WTC11 (cell line): ENCODE measurements at regions not wholly inside any gene's neighbourhood (a gene's known extent, or its start where the extent isn't known, plus 50 kb on each side); places are given as distances from the start of the nearest gene placed in this dataset.

Source experiments
- ATAC-seq: fragments of 200-7000 bp; cut with Tn5 transposase; 2 replicates; pipeline ENCODE4 v1.10.0; 2021; ENCODE audit warnings: mild to moderate bottlenecking, moderate library complexity
- CTCF ChIA-PET: fragments of 300-600 bp; sonication (Branson Sonifier 250); formaldehyde crosslinking; loops from one replicate; lab custom pipeline; 2021; ENCODE audit warnings: antibody characterized with exemption; lab: Charles Lee
- POLR2A ChIA-PET: fragments of 350-600 bp; sonication (Branson Sonifier 250); formaldehyde crosslinking; loops from one replicate; lab custom pipeline; 2021; ENCODE audit warnings: antibody characterized with exemption; lab: Charles Lee
- DNase-seq: peaks from one replicate; pipeline ENCODE4 v3.0.0; 2021; ENCODE audit warnings: low spot score
- H3K27ac Mint-ChIP-seq: 2 replicates; pipeline ENCODE4 v1.8.0; 2021; ENCODE audit warnings: mixed read lengths
- H3K27me3 Mint-ChIP-seq: 2 replicates; pipeline ENCODE4 v1.8.0; 2021; ENCODE audit warnings: low read depth, mild to moderate bottlenecking, moderate library complexity, mixed read lengths
- H3K36me3 Mint-ChIP-seq: 2 replicates; pipeline ENCODE4 v1.8.0; 2021; ENCODE audit warnings: mixed read lengths
- H3K4me1 Mint-ChIP-seq: 2 replicates; pipeline ENCODE4 v1.8.0; 2022; ENCODE audit warnings: mixed read lengths
- H3K4me3 Mint-ChIP-seq: 2 replicates; pipeline ENCODE4 v1.8.0; 2021; ENCODE audit warnings: mild to moderate bottlenecking, moderate library complexity, mixed read lengths
- H3K9me3 Mint-ChIP-seq: 2 replicates; pipeline ENCODE4 v1.8.0; 2021; ENCODE audit warnings: mixed read lengths
- CDX4 ChIP-seq: fragments of 250-450 bp; sonication (Bioruptor Pico); IDR thresholded peaks from 2 replicates; pipeline ENCODE4 v1.9.0; 2021; ENCODE audit warnings: moderate library complexity, mild to moderate bottlenecking, inconsistent platforms, borderline replicate concordance
- CTCF ChIP-seq: fragments of 200-600 bp; IDR thresholded peaks from 2 replicates; pipeline ENCODE4 v1.8.0; 2022; ENCODE audit warnings: antibody characterized with exemption
- E2F4 ChIP-seq: sonication (generic); formaldehyde crosslinking; IDR thresholded peaks from 2 replicates; pipeline ENCODE4 v1.8.1; 2022; ENCODE audit warnings: low read depth, mild to moderate bottlenecking, moderate library complexity, missing genetic modification reagents, borderline replicate concordance
- FOXJ3 ChIP-seq: sonication (generic); formaldehyde crosslinking; IDR thresholded peaks from 2 replicates; pipeline ENCODE4 v1.9.0; 2021; ENCODE audit warnings: missing genetic modification reagents, mild to moderate bottlenecking, borderline replicate concordance
- GABPB1 ChIP-seq: sonication (generic); formaldehyde crosslinking; IDR thresholded peaks from 2 replicates; pipeline ENCODE4 v1.8.1; 2023; ENCODE audit warnings: mild to moderate bottlenecking, missing genetic modification reagents
- JUN ChIP-seq: sonication (generic); formaldehyde crosslinking; IDR thresholded peaks from 2 replicates; pipeline ENCODE4 v1.8.0; 2023; ENCODE audit warnings: mild to moderate bottlenecking, missing genetic modification reagents
- NFATC4 ChIP-seq: fragments of 250-450 bp; sonication (Bioruptor Pico); IDR thresholded peaks from 2 replicates; pipeline ENCODE4 v1.9.0; 2021; ENCODE audit warnings: mild to moderate bottlenecking
- PRDM15 ChIP-seq: sonication (generic); formaldehyde crosslinking; IDR thresholded peaks from 2 replicates; pipeline ENCODE4 v1.8.0; 2022; ENCODE audit warnings: missing genetic modification reagents
- SMAD4 ChIP-seq: sonication (generic); formaldehyde crosslinking; IDR thresholded peaks from 2 replicates; pipeline ENCODE4 v1.8.0; 2022; ENCODE audit warnings: mild to moderate bottlenecking, missing genetic modification reagents
- ZNF317 ChIP-seq: sonication (generic); formaldehyde crosslinking; IDR thresholded peaks from 2 replicates; pipeline ENCODE4 v1.8.1; 2023; ENCODE audit warnings: low read depth, mild to moderate bottlenecking, moderate library complexity, missing genetic modification reagents, borderline replicate concordance
- ZNF423 ChIP-seq: fragments of 250-450 bp; sonication (Bioruptor Pico); IDR thresholded peaks from 2 replicates; pipeline ENCODE4 v2.1.2; 2022; ENCODE audit warnings: mild to moderate bottlenecking, moderate library complexity
- ZNF512 ChIP-seq: sonication (generic); formaldehyde crosslinking; IDR thresholded peaks from 2 replicates; pipeline ENCODE4 v1.8.1; 2022; ENCODE audit warnings: missing genetic modification reagents, borderline replicate concordance
- ZNF532 ChIP-seq: fragments of 250-450 bp; sonication (Bioruptor Pico); IDR thresholded peaks from 2 replicates; pipeline ENCODE4 v1.9.0; 2021; ENCODE audit warnings: mild to moderate bottlenecking, borderline replicate concordance

- TF ChIP-seq ZNF423 (CRISPR knock-in tag) (0 out of 2 replicates have a peak, but pooled peaks have one; percentile 3), PRDM15 (CRISPR knock-in tag) (no peak)
- Mint-ChIP-seq H3K4me1 (peaks cover 22% of the 10 kb centered on the region), H3K4me3 (no peak overlapping the region), H3K27ac (no peak overlapping the region), H3K36me3 (no peaks in the 10 kb centered on the region), H3K27me3 (no peaks in the 10 kb centered on the region; the same call in none of the 2 replicates), H3K9me3 (no peaks in the 10 kb centered on the region)
- POLR2A ChIA-PET: no interaction called here
- CTCF ChIA-PET: interaction anchor here (0.8 to 1.1 kb wide), 2 partner anchors 27 to 147 kb away, joined by 3 read pairs; no protein-coding TSS in a partner anchor
- DNase-seq (no peak), ATAC-seq (no peak)
These were observed 135.0 kb upstream of the ZNF536 start for GRCh38 chr19:30237140-30237539.

GRCh38 chr19:30240904-30241695 is 131.1 kb upstream of the ZNF536 start:
- ChIA-PET POLR2A (no interaction called here), CTCF (no interaction called here)
- ATAC-seq (no peak), DNase-seq (no peak)
- H3K36me3 Mint-ChIP-seq: no peaks in the 10 kb centered on the region
- no peak for TF ChIP-seq ZNF532 (CRISPR knock-in tag)
- no peak for TF ChIP-seq ZNF512 (CRISPR knock-in tag)
- no peak for TF ChIP-seq FOXJ3 (CRISPR knock-in tag)
- peaks cover 14% of the 10 kb centered on the region for H3K4me1 Mint-ChIP-seq
- no peaks in the 10 kb centered on the region for H3K9me3 Mint-ChIP-seq
- H3K4me3 Mint-ChIP-seq: no peak overlapping the region
- no peaks in the 10 kb centered on the region for H3K27me3 Mint-ChIP-seq
- no peak overlapping the region for H3K27ac Mint-ChIP-seq

GRCh38 chr19:30244533-30244932 is 127.7 kb upstream of the ZNF536 start:
- H3K27me3 Mint-ChIP-seq: no peaks in the 10 kb centered on the region; the same call in 1 of the 2 replicates
- H3K9me3 Mint-ChIP-seq: no peaks in the 10 kb centered on the region
- TF ChIP-seq SMAD4 (CRISPR knock-in tag) (no peak), GABPB1 (no peak), JUN (CRISPR knock-in tag) (no peak), E2F4 (no peak), ZNF317 (no peak), NFATC4 (CRISPR knock-in tag) (no peak), CTCF (no peak), CDX4 (CRISPR knock-in tag) (no peak)
- DNase-seq (no peak), ATAC-seq (no peak)
- no peaks in the 10 kb centered on the region for H3K36me3 Mint-ChIP-seq
- H3K4me3 Mint-ChIP-seq: no peak overlapping the region
- peaks cover 10% of the 10 kb centered on the region for H3K4me1 Mint-ChIP-seq
- H3K27ac Mint-ChIP-seq: no peak overlapping the region
- CTCF ChIA-PET: interaction anchor here (0.7 kb wide), 1 partner anchor 10 kb away, joined by 3 read pairs; no protein-coding TSS in a partner anchor
- POLR2A ChIA-PET: no interaction called here
